Caki2 (cell line): ENCODE measurements at regions not wholly inside any gene's neighbourhood (a gene's known extent, or its start where the extent isn't known, plus 50 kb on each side); places are given as distances from the start of the nearest gene placed in this dataset.
"Not testable (repeated sequence)": the region's sequence is repeated elsewhere in the genome, so short reads cannot be mapped to it uniquely, and the experiment has no call there.

ENCODE experiments used
- DNase-seq: peaks from one replicate; pipeline ENCODE4 v3.0.0-alpha.2; 2015; ENCODE audit warnings: low read depth
- in situ Hi-C: cut with HindIII; loops from 2 replicates; pipeline ENCODE4 v1.10.0; 2016; ENCODE audit warnings: low sequenced_read_pairs, low pct_unique_long_range_greater_than_20kb, mixed read lengths

- no peak for DNase-seq
- in situ Hi-C loops: no loop called here
Measured at GRCh38 chr18:6561862-6562291, 147.2 kb upstream of the L3MBTL4 start.

GRCh38 chr18:6563896-6564295 is 149.2 kb upstream of the L3MBTL4 start:
- in situ Hi-C loops: no loop called here
- DNase-seq: no peak

DNA sequence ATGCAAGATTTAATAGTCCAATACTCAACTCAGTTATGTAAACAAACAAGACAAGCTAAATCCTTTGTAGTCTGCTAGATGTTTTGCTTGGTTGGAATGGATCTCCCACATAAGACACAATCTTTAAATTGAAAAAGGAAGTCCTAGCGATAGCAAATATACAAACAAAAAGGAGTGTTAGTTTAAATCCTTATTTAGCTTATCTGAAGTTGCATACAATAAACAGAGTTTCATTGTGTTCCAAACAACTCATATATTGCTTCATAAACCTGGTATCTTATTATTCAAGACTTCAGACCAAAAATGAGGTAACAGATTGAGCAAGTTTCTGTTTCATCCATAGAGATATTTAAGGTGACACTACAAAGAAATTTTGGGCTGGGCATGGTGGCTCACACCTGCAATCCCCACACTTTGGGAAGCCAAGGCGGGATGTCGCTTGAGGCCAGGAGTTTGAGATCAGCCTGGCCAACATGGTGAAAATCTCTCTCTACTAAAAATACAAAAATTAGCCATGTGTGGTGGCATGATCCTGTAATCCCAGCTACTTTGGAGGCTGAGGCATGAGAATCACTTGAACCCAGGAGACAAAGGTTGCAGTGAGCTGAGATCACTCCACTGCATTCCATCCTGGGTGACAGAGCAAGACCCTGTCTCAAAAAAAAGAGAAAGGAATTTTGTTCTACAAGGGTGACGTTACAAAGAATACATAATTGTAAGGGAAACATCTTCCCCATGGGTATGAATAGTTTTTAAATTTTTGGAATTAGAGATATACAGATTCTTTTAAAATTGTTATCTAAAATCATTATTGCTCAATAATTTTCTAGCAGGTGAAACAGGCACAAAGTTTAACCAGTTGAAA is 150.5 kb upstream of the L3MBTL4 start:
- no peak for DNase-seq
- in situ Hi-C loops: no loop called here

- no peak for DNase-seq
- in situ Hi-C loops: no loop called here
Measured at GRCh38 chr18:6565815-6566081, 151.0 kb upstream of the L3MBTL4 start.

GRCh38 chr18:6566338-6566911 is 151.7 kb upstream of the L3MBTL4 start:
- in situ Hi-C loops: no loop called here

GRCh38 chr18:6569813-6570212 is 155.1 kb upstream of the L3MBTL4 start:
- in situ Hi-C loops: no loop called here
- no peak for DNase-seq

More at GRCh38 chr18:6566338-6566911, 151.7 kb upstream of the L3MBTL4 start:
- DNase-seq: no peak

DNA sequence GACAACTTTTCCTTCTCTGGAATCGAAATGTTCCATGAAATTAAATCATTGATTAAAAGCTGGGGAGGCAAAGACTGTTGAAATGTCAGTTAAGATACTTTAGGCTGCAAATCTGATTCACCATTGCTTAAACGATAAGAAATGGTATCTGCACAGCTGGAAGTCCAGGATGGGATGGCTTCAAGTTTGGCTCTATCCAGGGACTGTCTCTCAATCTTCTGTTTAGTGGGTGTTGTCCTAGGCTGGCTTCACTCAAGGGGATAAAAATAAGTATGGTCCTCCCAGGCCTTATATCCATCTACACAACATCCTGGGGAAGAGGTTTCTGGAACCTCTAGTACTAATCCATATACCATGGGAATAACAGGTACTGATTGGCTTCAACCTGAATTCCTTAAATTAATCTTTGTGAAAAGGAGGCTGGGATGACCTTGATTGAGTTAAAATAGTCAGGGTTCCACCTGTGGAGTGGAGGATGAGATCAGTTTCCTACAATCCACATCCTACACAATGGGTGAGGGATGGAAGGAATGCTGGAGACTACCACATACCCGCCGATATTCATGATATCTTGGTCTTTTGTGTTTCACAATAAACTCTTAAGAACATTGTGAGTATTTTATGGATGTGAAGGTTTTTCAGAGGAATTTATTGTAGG is 156.0 kb upstream of the L3MBTL4 start:
- no peak for DNase-seq
- in situ Hi-C loops: no loop called here

GRCh38 chr18:6571239-6571602 is 156.5 kb upstream of the L3MBTL4 start:
- DNase-seq: no peak
- in situ Hi-C loops: no loop called here

DNA sequence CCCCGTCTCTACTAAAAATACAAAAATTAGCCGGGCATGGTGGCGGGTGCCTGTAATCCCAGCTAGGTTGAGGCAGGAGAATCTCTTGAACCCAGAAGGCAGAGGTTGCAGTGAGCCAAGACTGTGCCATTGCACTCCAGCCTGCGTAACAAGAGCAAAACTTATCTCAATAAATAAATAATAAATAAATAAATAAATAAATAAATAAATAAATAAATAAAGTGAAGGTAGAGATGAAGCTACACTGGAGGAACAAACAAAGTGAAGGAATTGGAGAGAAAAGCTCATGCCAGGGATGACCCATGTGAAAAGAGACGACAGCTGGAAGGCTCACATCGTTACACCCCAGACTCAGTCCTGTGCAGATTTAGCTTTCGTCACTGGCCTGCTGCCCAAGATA is 157.3 kb upstream of the ARHGAP28 start:
- in situ Hi-C loops, DNase-seq: not testable (repeated sequence)

- in situ Hi-C loops: no loop called here
- DNase-seq: no peak
Measured at GRCh38 chr18:6574631-6575030, 154.9 kb upstream of the ARHGAP28 start.

- in situ Hi-C loops: no loop called here
- DNase-seq: no peak
Measured at GRCh38 chr18:6575908-6576307, 153.6 kb upstream of the ARHGAP28 start.

DNA sequence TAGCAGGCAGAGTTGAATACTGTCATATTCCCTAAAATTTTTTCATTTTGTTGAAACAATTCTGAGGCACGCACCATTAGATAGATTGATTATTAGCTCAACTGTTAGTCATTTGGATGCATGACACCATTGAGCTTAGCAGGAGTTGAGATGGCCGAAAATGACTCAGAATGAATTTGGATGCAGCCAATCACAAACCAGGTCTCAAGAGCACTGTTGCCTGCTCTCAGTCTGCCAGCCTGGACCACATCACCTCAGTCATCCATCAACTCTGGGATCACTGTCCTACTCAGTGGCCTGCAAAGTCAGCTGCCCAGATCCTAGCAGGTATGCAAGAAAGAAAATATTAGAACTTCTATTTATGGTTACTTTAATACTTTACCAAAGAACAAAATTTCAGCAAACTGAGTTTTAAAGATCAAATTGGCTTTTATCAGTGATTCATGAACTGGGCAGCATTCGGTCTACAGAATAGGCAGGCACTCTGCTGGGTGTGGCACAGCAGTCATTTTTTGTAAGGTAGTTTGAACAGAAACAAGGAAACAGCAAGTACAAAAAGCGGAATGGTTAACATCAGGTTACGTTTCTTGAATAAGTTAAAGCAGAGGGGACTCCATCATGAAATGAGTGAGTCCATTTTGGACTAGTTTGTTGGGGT is 152.7 kb upstream of the ARHGAP28 start:
- DNase-seq: peak; percentile 71
- in situ Hi-C loops: no loop called here

DNA sequence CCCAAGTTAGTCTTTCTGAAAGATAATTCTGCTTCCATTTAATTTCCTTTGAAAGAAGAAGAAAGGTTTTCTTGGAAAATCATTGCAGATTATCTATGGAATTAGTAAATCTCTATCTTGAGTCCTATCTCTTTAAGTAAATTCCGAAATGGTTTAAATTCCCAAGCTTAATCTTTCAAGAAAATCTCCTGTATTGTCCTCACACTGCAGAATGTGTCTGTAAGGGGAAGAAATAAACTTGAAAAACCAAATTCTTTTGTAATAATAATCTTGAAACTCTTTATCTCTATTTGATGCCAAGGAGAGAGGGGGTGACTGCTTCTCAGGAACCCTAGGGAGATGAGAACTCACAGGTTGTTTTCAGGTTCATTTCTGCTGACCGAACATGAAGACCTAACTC is 150.8 kb upstream of the ARHGAP28 start:
- DNase-seq: no peak
- in situ Hi-C loops: no loop called here

GRCh38 chr18:6579486-6579885 is 150.0 kb upstream of the ARHGAP28 start:
- in situ Hi-C loops: no loop called here
- DNase-seq: no peak

- DNase-seq: no peak
- in situ Hi-C loops: no loop called here
Measured at GRCh38 chr18:6580401-6580800, 149.1 kb upstream of the ARHGAP28 start.

GRCh38 chr18:6589923-6590322 is 139.6 kb upstream of the ARHGAP28 start:
- no peak for DNase-seq
- in situ Hi-C loops: no loop called here

DNA sequence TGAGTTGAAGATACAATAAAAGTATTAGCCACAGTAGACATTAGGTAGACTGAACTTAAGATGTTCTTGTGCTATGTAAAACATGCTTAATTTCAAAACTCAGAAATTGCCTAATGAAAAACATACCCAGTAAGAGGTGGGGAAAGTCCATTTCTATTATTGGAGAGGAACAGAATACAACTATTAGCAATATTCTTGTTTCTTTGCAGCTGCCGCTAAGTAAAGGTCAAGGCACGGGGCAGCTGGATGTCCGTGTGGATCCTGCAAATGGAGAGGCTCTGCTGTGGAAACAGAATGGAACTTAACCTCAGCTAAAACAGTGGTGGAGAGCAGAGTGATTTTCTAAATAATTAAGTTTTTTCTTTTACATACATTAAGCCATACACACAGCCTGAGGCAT is 139.2 kb upstream of the ARHGAP28 start:
- DNase-seq: no peak
- in situ Hi-C loops: no loop called here

DNA sequence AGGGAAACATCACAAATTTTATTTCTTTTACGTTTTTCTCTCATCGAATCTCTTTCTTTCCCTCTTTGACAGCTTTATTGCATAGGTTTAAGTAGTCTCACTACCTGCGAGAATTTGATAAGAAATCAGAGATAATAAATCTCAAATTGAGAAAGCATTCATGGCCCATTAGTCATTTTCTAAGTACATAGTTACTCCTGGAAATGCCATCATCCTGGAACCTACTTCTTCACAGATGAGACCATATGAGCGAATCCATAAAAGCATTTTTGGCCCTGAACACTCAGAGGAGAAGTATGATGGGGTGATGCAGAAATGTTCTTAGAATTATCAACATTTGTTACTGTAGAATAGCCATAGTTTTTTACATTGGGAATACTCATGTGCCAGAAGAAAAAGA is 138.0 kb upstream of the ARHGAP28 start:
- no peak for DNase-seq
- in situ Hi-C loops: no loop called here

DNA sequence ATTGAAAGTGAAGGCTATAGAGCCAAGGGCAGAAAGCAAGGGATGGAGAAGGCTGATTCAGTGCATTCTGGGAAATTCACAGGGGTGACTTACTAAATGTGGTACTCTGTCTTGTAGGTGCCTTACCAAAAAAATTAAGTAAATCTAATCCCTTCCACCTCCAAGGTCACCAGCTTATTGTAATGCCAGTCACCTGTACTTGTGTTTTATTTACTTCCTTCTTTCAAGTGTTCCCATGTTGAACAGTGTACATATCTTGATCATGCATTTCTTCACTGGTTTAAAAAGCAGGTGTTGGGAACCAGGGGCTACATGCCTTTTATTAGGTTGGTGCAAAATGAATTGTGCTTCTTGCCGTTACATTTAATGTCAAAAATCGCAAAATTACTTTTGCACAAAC is 137.0 kb upstream of the ARHGAP28 start:
- DNase-seq: no peak
- in situ Hi-C loops: no loop called here
